Activated CD4-positive, alpha-beta memory T cell treated with anti-CD3 and anti-CD28 coated beads, Interleukin-2, amount 10 ng/mL, durations not matched to agents 7 days and 5 days (primary cell): ENCODE measurements at regions not wholly inside any gene's neighbourhood (a gene's known extent, or its start where the extent isn't known, plus 50 kb on each side); places are given as distances from the start of the nearest gene placed in this dataset.

Experiments used
- CTCF ChIA-PET: fragments of 350-600 bp; sonication (Branson Sonifier 250); formaldehyde crosslinking; loops from one replicate; lab custom pipeline; 2021; ENCODE audit warnings: antibody characterized with exemption, inconsistent platforms; lab: Charles Lee
- POLR2A ChIA-PET: fragments of 350-600 bp; sonication (Branson Sonifier 250); formaldehyde crosslinking; loops from one replicate; lab custom pipeline; 2021; ENCODE audit warnings: antibody characterized with exemption; lab: Charles Lee
- DNase-seq: peaks from one replicate; pipeline ENCODE4 v3.0.0-alpha.2; 2020
- H3K27ac Mint-ChIP-seq: one replicate; pipeline ENCODE4 v1.8.0; 2021; ENCODE audit warnings: mild to moderate bottlenecking, mixed read lengths
- H3K27me3 Mint-ChIP-seq: one replicate; pipeline ENCODE4 v1.8.0; 2021; ENCODE audit warnings: mixed read lengths
- H3K36me3 Mint-ChIP-seq: one replicate; pipeline ENCODE4 v1.8.0; 2021; ENCODE audit warnings: low read depth, mixed read lengths
- H3K4me1 Mint-ChIP-seq: one replicate; pipeline ENCODE4 v1.8.0; 2021; ENCODE audit warnings: mixed read lengths
- H3K4me3 Mint-ChIP-seq: one replicate; pipeline ENCODE4 v1.8.0; 2021; ENCODE audit warnings: mild to moderate bottlenecking, mixed read lengths
- H3K9me3 Mint-ChIP-seq: one replicate; pipeline ENCODE4 v1.8.0; 2021; ENCODE audit warnings: mixed read lengths

DNA sequence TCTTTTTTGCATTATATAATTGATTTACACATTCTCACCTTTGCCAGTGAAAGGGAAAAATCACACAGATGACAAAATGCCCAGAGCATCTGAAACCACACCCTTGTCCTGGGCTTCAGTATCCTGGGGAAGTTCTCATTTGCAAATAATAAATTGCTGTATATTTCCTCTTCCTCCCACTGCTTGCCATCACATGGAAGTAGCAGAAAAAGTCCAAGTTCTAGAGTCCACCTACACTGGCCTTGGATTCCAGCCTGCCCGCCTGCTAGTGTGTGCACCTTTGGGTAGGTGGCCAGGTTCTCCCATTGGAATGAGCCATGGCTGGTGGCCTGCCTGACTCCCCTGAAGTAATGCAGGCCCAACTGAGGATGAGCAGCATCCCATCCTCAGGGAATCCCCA, 149.4 kb downstream of the GADD45G start:
- CTCF ChIA-PET = interaction anchor here (0.9 kb wide), 1 partner anchor 11 kb away, joined by 3 read pairs; no protein-coding TSS in a partner anchor
- Mint-ChIP-seq H3K4me1 (peaks cover 12% of the 10 kb centered on the region), H3K27ac (no peak overlapping the region), H3K27me3 (no peaks in the 10 kb centered on the region), H3K36me3 (peaks cover 4% of the 10 kb centered on the region), H3K9me3 (no peaks in the 10 kb centered on the region), H3K4me3 (no peak overlapping the region)
- POLR2A ChIA-PET = interaction anchor here (0.8 to 3.6 kb wide), 2 partner anchors 10 to 11 kb away, joined by 3 to 14 read pairs; no protein-coding TSS in a partner anchor
- no peak for DNase-seq

DNA sequence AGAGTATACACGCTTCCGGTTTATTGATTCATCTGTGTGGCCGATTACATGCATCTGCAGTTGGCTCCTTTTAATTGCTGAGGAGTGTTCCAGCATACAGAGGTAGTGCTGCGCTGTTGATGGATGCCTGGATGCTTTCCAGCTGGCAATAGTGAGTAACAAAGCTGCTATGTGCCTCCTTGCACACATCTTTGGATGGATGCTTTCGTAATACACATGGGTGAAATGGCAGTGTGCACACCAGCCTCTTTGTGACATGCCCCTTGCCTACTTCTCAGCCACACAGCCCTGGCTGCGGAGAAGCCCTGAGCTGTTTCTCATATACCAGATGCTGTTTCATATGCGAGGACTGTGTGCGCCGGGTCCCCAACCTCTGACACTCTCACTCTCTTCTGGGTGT, 151.0 kb downstream of the GADD45G start:
- Mint-ChIP-seq H3K27ac (no peak overlapping the region), H3K36me3 (no peaks in the 10 kb centered on the region), H3K4me1 (peaks cover 7% of the 10 kb centered on the region), H3K4me3 (no peak overlapping the region), H3K9me3 (no peaks in the 10 kb centered on the region), H3K27me3 (peaks cover 6% of the 10 kb centered on the region)
- ChIA-PET CTCF (interaction anchor here (1.2 to 1.3 kb wide), 2 partner anchors 158 to 180 kb away, joined by 3 read pairs; no protein-coding TSS in a partner anchor), POLR2A (interaction anchor here (3.6 kb wide), 1 partner anchor 12 kb away, joined by 14 read pairs; no protein-coding TSS in a partner anchor)
- DNase-seq = no peak

DNA sequence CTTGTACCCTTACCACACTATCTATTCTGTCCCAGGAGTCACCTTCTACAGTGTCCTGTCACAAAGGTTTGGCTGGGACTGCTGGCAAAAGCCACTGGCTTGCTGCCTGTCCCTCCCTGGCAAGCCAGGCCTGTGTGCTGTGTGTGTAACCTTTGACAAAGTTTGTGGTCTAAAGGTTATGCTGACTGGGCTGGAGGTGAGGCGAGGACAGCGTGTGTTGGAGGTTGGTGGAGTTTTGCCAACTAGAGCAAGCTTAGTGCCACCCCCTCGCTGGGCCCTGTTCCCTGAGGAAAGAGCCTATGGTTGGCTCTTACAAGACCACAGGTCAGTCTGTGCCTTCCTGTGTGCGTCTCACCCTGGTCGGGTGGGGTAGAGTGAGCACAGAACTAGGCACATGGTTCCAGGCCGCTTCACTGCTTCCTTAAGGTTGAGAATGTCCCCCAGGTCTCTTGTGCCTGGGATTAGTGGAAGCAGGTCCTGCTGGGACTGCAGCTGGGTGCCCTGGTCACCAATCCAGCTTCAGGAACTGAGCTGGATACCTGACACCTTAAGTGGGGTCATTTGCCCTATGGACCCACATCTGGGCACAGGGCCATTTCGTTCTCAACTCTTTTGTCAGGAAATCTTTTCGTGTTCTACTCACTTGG, 152.2 kb downstream of the GADD45G start:
- DNase-seq = no peak
- Mint-ChIP-seq H3K27me3 (peaks cover 8% of the 10 kb centered on the region), H3K9me3 (no peaks in the 10 kb centered on the region), H3K4me1 (peaks cover 7% of the 10 kb centered on the region), H3K27ac (no peak overlapping the region), H3K4me3 (no peak overlapping the region), H3K36me3 (no peaks in the 10 kb centered on the region)
- ChIA-PET CTCF (no interaction called here), POLR2A (interaction anchor here (3.6 kb wide), 1 partner anchor 13 kb away, joined by 14 read pairs; no protein-coding TSS in a partner anchor)

DNA sequence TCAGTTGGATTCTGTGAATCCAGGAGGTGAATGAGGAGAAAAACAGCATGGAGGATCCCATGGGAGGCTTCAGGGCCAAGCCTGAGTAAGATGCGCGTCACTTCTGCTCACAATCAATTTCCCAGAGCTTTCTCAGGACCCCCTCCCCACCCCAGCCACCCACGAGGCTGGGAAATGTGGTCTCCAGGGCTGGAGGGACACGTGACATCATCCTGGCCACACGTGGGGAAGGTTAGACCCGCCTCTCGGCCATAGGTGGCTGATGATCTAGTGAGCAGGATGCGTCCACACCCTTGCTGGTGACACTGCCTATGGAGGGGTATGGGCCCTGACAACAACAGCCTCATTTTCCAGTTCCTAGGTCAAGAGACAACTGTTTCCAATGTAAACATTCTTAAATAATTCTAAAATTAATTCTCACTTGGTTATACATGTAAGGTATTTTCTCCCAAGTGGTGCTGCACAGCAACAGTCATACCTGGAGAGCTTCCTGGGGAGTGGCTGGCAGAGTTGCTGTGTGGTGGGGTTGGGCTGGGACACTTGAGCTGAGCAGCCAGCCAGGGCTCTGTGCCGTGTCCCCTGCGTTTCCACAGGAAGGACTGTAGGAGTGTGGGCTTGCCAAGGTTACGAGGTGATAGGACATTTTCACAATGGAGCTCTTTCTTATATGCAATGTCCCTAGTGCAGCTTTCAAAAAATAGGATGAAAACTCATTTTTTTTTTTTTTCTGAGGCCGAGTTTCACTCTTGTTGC, 153.1 kb downstream of the GADD45G start:
- no peak overlapping the region for H3K4me3 Mint-ChIP-seq
- POLR2A ChIA-PET = interaction anchor here (3.6 kb wide), 1 partner anchor 14 kb away, joined by 14 read pairs; no protein-coding TSS in a partner anchor
- peaks cover 7% of the 10 kb centered on the region for H3K4me1 Mint-ChIP-seq
- CTCF ChIA-PET = interaction anchor here (0.6 to 1.6 kb wide), 4 partner anchors 14 to 164 kb away, joined by 3 to 6 read pairs (median 3); no protein-coding TSS in a partner anchor
- H3K27ac Mint-ChIP-seq = no peak overlapping the region
- no peak for DNase-seq
- H3K36me3 Mint-ChIP-seq = no peaks in the 10 kb centered on the region
- no peaks in the 10 kb centered on the region for H3K9me3 Mint-ChIP-seq
- H3K27me3 Mint-ChIP-seq = peaks cover 8% of the 10 kb centered on the region

DNA sequence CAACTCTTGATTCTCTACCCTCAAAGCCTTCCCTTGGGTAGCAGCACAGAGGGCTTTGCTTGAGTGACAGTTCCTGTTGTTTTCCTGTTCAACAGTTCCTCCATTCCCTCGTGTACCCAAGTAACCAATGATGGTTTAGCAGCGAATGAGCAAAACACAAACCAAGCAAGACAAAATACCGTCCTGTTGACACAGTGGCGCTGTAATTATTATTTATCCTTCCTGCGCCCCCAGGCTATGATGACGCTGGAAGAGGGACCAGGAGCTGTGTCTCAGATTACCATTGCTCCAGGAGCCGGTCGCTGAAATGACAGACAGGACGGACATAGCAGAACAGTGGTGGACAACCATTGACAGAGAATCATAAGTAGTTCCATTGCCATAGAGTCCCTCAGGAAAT, 154.8 kb downstream of the GADD45G start:
- DNase-seq = no peak
- ChIA-PET CTCF (interaction anchor here (1.6 kb wide), 1 partner anchor 16 kb away, joined by 6 read pairs; no protein-coding TSS in a partner anchor), POLR2A (no interaction called here)
- Mint-ChIP-seq H3K9me3 (no peaks in the 10 kb centered on the region), H3K27ac (no peak overlapping the region), H3K36me3 (no peaks in the 10 kb centered on the region), H3K4me3 (no peak overlapping the region), H3K27me3 (peaks cover 13% of the 10 kb centered on the region), H3K4me1 (peaks cover 7% of the 10 kb centered on the region)

DNA sequence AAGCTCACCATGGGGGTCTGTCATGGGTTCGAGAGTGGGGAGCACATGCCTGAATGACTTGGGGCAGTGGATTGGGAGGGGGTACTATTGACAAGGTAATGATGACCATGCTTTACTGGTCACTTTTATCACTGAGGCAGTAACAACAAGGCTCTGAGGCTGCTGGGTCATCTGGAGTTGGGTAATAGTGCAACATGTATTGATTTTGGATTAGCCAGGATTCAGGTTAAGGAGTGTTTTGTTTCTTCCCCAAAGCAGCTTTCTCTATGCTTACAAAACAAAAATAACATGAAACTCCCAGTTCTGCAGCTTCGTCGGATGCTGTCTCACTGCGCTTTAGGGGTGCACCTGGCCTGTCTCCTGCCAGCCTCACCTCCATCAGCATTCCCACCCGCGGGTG, 155.3 kb downstream of the GADD45G start:
- no peaks in the 10 kb centered on the region for H3K36me3 Mint-ChIP-seq
- no peak overlapping the region for H3K27ac Mint-ChIP-seq
- CTCF ChIA-PET = interaction anchor here (1.6 kb wide), 1 partner anchor 16 kb away, joined by 5 read pairs; no protein-coding TSS in a partner anchor
- peaks cover 13% of the 10 kb centered on the region for H3K27me3 Mint-ChIP-seq
- H3K4me3 Mint-ChIP-seq = no peak overlapping the region
- no peak for DNase-seq
- POLR2A ChIA-PET = no interaction called here
- peaks cover 7% of the 10 kb centered on the region for H3K4me1 Mint-ChIP-seq
- no peaks in the 10 kb centered on the region for H3K9me3 Mint-ChIP-seq

DNA sequence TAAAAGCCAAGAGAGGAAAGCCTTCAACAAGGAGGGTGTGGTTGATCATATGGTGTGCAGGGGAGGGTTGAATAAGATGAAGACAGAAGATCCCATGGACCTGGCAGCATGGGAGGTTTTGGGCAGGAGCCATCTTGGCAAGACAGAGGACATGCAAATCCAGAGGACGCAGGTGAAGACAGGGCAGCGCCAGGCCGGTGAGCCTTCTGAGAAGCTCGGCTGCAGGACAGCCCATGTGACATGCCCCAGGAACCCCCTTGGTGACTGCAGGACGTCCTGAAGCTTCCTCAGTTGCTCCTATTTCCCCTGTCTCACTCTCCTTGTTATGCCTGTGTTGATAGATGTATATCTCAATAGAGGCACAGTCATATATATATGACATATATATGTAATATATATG, 159.4 kb downstream of the GADD45G start:
- no peaks in the 10 kb centered on the region for H3K36me3 Mint-ChIP-seq
- no peaks in the 10 kb centered on the region for H3K9me3 Mint-ChIP-seq
- H3K4me3 Mint-ChIP-seq = no peak overlapping the region
- DNase-seq = no peak
- H3K27ac Mint-ChIP-seq = no peak overlapping the region
- H3K27me3 Mint-ChIP-seq = peaks cover 20% of the 10 kb centered on the region
- CTCF ChIA-PET = interaction anchor here (1.8 kb wide), 2 partner anchors 21 to 160 kb away, joined by 4 read pairs; partner anchors contain the start of gene GADD45G
- POLR2A ChIA-PET = no interaction called here
- no peaks in the 10 kb centered on the region for H3K4me1 Mint-ChIP-seq

DNA sequence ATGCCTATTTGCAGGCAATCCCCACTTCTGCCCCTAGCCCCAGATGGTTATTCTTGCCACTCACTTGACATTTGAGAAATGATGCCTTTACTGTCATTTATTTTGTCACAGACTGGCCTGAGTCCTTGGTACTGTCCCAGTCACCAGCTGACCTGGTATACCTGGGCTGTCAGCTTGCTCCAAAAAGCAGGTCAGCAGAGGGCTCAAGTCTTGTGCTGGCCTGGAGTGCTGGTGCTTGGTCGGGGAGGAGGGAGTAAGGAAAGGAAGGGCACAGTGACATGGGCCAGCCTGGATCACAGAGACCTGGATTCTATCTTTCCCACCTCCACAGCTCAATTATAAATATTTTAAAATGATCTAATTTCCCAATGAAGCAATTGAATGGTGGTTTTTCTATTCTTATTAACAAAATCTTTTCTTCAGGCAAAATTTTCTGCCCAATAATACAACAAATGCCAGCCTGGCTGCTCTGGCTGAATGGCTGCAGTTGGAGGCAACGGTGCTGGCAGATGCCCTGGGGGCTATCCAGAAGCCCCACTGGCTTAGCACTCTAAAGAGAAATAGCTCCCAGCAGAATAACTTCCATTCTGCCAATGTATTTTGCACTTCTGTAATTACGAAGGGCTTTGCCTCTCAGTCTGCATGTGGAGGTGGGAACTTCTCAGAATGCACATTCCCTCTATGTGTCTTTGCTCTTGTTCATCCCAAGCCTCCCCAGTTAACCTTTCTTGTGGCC, 160.6 kb downstream of the GADD45G start:
- DNase-seq = no peak
- Mint-ChIP-seq H3K9me3 (no peaks in the 10 kb centered on the region), H3K27me3 (peaks cover 18% of the 10 kb centered on the region), H3K4me3 (no peak overlapping the region), H3K4me1 (no peaks in the 10 kb centered on the region), H3K27ac (no peak overlapping the region), H3K36me3 (no peaks in the 10 kb centered on the region)
- POLR2A ChIA-PET = no interaction called here
- CTCF ChIA-PET = no interaction called here

DNA sequence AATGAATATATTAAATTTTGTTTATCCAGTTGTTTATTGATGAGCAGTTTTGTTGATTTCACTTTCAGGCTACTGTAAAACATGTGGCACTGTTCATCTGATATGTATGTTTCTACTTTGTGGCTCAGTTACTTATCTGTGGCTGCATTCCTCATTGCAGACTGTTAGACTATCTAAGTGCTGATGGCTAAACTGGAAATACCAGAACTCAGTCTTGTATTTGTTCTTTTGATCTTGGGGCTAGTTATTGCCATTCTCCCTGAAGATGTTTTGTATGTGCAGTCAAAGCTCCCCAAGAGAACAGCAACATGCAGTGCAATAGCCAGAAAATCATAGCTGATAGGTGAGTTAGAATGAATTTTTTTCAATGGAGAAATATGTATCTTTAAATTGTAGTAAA, 162.2 kb downstream of the GADD45G start:
- no peak for DNase-seq
- Mint-ChIP-seq H3K4me1 (no peaks in the 10 kb centered on the region), H3K27me3 (peaks cover 11% of the 10 kb centered on the region), H3K27ac (no peak overlapping the region), H3K4me3 (no peak overlapping the region), H3K9me3 (no peaks in the 10 kb centered on the region), H3K36me3 (no peaks in the 10 kb centered on the region)
- ChIA-PET CTCF (no interaction called here), POLR2A (no interaction called here)

DNA sequence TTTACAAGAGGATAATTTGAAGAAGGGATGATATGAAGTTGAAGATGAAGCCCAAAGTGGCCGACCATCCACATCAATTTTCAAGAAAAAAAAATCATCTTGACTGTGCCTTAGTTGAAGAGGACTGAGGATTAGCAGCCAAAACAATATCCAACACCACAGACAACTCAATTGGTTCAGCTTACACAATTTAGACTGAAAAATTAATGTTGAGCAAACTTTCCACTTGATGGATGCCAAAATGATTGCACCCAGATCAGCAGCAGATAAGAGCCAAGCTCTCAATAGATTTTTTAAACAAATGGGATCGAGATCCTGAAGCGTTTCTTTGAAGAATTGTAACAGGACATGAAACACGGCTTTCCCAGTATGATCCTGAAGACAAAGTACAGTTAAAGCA, 163.2 kb downstream of the GADD45G start:
- Mint-ChIP-seq H3K4me3 (no peak overlapping the region), H3K9me3 (no peaks in the 10 kb centered on the region), H3K27ac (no peak overlapping the region), H3K4me1 (no peaks in the 10 kb centered on the region), H3K36me3 (no peaks in the 10 kb centered on the region), H3K27me3 (peaks cover 11% of the 10 kb centered on the region)
- POLR2A ChIA-PET = no interaction called here
- CTCF ChIA-PET = no interaction called here
- DNase-seq = no peak

- Mint-ChIP-seq H3K4me3 (no peak overlapping the region), H3K9me3 (no peaks in the 10 kb centered on the region), H3K4me1 (no peaks in the 10 kb centered on the region), H3K36me3 (no peaks in the 10 kb centered on the region), H3K27me3 (peaks cover 11% of the 10 kb centered on the region), H3K27ac (no peak overlapping the region)
- ChIA-PET POLR2A (no interaction called here), CTCF (no interaction called here)
- DNase-seq = no peak
Observed at GRCh38 chr9:89768650-89769071, 163.8 kb downstream of the GADD45G start.

GRCh38 chr9:89770531-89771174, 165.8 kb downstream of the GADD45G start:
- POLR2A ChIA-PET = no interaction called here
- no peak for DNase-seq
- H3K4me1 Mint-ChIP-seq = no peaks in the 10 kb centered on the region
- no peaks in the 10 kb centered on the region for H3K9me3 Mint-ChIP-seq
- CTCF ChIA-PET = no interaction called here
- H3K4me3 Mint-ChIP-seq = no peak overlapping the region
- no peaks in the 10 kb centered on the region for H3K36me3 Mint-ChIP-seq
- no peak overlapping the region for H3K27ac Mint-ChIP-seq
- peaks cover 7% of the 10 kb centered on the region for H3K27me3 Mint-ChIP-seq
